HEK293 (cell line): ENCODE measurements at regions not wholly inside any gene's neighbourhood (a gene's known extent, or its start where the extent isn't known, plus 50 kb on each side); places are given as distances from the start of the nearest gene placed in this dataset.

Source experiments
- CTCF ChIP-seq: fragments of 450-650 bp; formaldehyde crosslinking; IDR thresholded peaks from 2 replicates; pipeline ENCODE4 v1.5.1; 2016; ENCODE audit warnings: missing biosample characterization, missing genetic modification characterization
- REPIN1 ChIP-seq: fragments of 450-650 bp; formaldehyde crosslinking; IDR thresholded peaks from 2 replicates; pipeline ENCODE4 v1.5.1; 2017; ENCODE audit warnings: missing biosample characterization, missing genetic modification characterization, low read depth
- ZNF133 ChIP-seq: fragments of 450-650 bp; formaldehyde crosslinking; IDR thresholded peaks from 2 replicates; pipeline ENCODE4 v1.5.1; 2016; ENCODE audit warnings: missing biosample characterization, missing genetic modification characterization
- ZNF248 ChIP-seq: fragments of 450-650 bp; formaldehyde crosslinking; IDR thresholded peaks from 2 replicates; pipeline ENCODE4 v1.5.1; 2017; ENCODE audit warnings: missing biosample characterization, missing genetic modification characterization
- ZNF416 ChIP-seq: fragments of 450-650 bp; formaldehyde crosslinking; IDR thresholded peaks from 2 replicates; pipeline ENCODE4 v1.5.1; 2016; ENCODE audit warnings: missing biosample characterization, missing genetic modification characterization
- ZNF658 ChIP-seq: fragments of 450-650 bp; formaldehyde crosslinking; IDR thresholded peaks from 2 replicates; pipeline ENCODE4; 2016; ENCODE audit warnings: missing biosample characterization, missing genetic modification characterization
- TF ChIP-seq, protein P1 (sequence below): fragments of 450-650 bp; formaldehyde crosslinking; IDR thresholded peaks from 2 replicates; pipeline ENCODE4 v1.5.1; 2016; ENCODE audit warnings: missing biosample characterization, missing genetic modification characterization

DNA sequence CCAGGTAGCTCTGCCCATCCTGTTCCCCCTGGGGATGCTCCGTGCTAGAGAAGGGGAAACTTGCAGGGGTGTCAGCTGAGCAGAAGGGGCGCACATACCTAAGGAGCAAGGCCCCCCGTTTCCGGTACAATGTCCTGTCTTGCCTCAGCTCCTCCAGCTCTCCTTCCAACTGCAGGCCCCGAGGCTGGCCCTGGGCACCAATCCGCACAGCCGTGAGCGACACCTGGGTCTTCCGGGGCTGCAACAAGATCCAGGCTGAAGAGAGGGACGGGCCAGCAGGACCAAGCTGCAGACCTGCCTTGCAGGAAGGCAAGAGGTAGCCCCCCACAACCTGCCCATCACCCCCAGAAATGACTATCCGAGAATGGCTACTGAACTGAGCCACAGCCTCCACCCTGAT is 102.6 kb downstream of the RMI2 start:
- TF ChIP-seq REPIN1 (tag by site-specific recombination) = no peak
- no peak for TF ChIP-seq ZNF133
- no peak for TF ChIP-seq CTCF (tag by site-specific recombination)
- no peak for TF ChIP-seq ZNF248 (tag by site-specific recombination)
- no peak for TF ChIP-seq ZNF658 (tag by site-specific recombination)
- TF ChIP-seq, protein P1, sequence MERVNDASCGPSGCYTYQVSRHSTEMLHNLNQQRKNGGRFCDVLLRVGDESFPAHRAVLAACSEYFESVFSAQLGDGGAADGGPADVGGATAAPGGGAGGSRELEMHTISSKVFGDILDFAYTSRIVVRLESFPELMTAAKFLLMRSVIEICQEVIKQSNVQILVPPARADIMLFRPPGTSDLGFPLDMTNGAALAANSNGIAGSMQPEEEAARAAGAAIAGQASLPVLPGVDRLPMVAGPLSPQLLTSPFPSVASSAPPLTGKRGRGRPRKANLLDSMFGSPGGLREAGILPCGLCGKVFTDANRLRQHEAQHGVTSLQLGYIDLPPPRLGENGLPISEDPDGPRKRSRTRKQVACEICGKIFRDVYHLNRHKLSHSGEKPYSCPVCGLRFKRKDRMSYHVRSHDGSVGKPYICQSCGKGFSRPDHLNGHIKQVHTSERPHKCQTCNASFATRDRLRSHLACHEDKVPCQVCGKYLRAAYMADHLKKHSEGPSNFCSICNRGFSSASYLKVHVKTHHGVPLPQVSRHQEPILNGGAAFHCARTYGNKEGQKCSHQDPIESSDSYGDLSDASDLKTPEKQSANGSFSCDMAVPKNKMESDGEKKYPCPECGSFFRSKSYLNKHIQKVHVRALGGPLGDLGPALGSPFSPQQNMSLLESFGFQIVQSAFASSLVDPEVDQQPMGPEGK (tag by site-specific recombination) = no peak
- TF ChIP-seq ZNF416 (tag by site-specific recombination) = no peak
